Trophoblast cell (in vitro differentiated cells and primary cell): ENCODE measurements at regions not wholly inside any gene's neighbourhood (a gene's known extent, or its start where the extent isn't known, plus 50 kb on each side); places are given as distances from the start of the nearest gene placed in this dataset.

Experiments used
- DNase-seq, 2 donors: peaks; one replicate each; pipeline ENCODE4 v3.0.0-alpha.2; 2016
- H2AFZ ChIP-seq: 2 replicates; pipeline ENCODE4 v1.6.1; 2013; ENCODE audit warnings: low read length, moderate library complexity, mild to moderate bottlenecking; ENCODE audit not compliant: insufficient read depth, poor library complexity
- H2AK5ac ChIP-seq: 2 replicates; pipeline ENCODE4 v1.6.1; 2013; ENCODE audit warnings: mild to moderate bottlenecking, low read length
- H2BK120ac ChIP-seq: 2 replicates; pipeline ENCODE4 v1.6.1; 2013; ENCODE audit warnings: low read length, mild to moderate bottlenecking, moderate library complexity; ENCODE audit not compliant: insufficient read depth, poor library complexity
- H2BK12ac ChIP-seq: 2 replicates; pipeline ENCODE4 v1.6.1; 2013; ENCODE audit warnings: mild to moderate bottlenecking, low read length, moderate library complexity
- H2BK5ac ChIP-seq: 2 replicates; pipeline ENCODE4 v1.6.1; 2013; ENCODE audit warnings: low read length, low read depth, moderate library complexity, mild to moderate bottlenecking; ENCODE audit not compliant: poor library complexity
- H3K14ac ChIP-seq: 2 replicates; pipeline ENCODE4 v1.6.1; 2013; ENCODE audit warnings: mild to moderate bottlenecking, low read length
- H3K18ac ChIP-seq: 2 replicates; pipeline ENCODE4 v1.6.1; 2013; ENCODE audit warnings: mild to moderate bottlenecking, low read length
- H3K23ac ChIP-seq: 2 replicates; pipeline ENCODE4 v1.6.1; 2013; ENCODE audit warnings: low read length
- H3K27ac ChIP-seq: 2 replicates; pipeline ENCODE4 v1.5.1; 2013; ENCODE audit warnings: low read depth, mild to moderate bottlenecking, inconsistent platforms, low read length, moderate library complexity
- H3K27me3 ChIP-seq: 2 replicates; pipeline ENCODE4 v1.6.1; 2013; ENCODE audit warnings: inconsistent platforms, mild to moderate bottlenecking, low read length, moderate library complexity; ENCODE audit not compliant: insufficient read depth
- H3K36me3 ChIP-seq, 2 experiments: 1 replicate in 1 of 2; 2 replicates in 1 of 2; pipeline ENCODE4 v1.6.1; 2013; ENCODE audit warnings: low read length in 2 of 2, mild to moderate bottlenecking in 2 of 2, moderate library complexity in 1 of 2; ENCODE audit not compliant: insufficient read depth in 2 of 2, control insufficient read depth in 1 of 2
- H3K4ac ChIP-seq: 2 replicates; pipeline ENCODE4 v1.6.1; 2013; ENCODE audit warnings: low read depth, mild to moderate bottlenecking, low read length, moderate library complexity
- H3K4me1 ChIP-seq, 2 experiments: 1 replicate in 1 of 2; 2 replicates in 1 of 2; pipeline ENCODE4 v1.6.1; 2013; ENCODE audit warnings: low read length in 2 of 2, mild to moderate bottlenecking in 2 of 2, moderate library complexity in 1 of 2; ENCODE audit not compliant: insufficient read depth in 2 of 2, control insufficient read depth in 1 of 2
- H3K4me2 ChIP-seq: 2 replicates; pipeline ENCODE4 v1.6.1; 2013; ENCODE audit warnings: inconsistent platforms, mild to moderate bottlenecking, low read length, moderate library complexity
- H3K4me3 ChIP-seq: 2 replicates; pipeline ENCODE4 v1.5.1; 2013; ENCODE audit warnings: mild to moderate bottlenecking, low read depth, low read length, inconsistent platforms
- H3K79me1 ChIP-seq: one replicate; pipeline ENCODE4 v1.6.1; 2013; ENCODE audit warnings: low read length
- H3K79me2 ChIP-seq: 2 replicates; pipeline ENCODE4 v1.6.1; 2013; ENCODE audit warnings: low read length, mild to moderate bottlenecking; ENCODE audit not compliant: control insufficient read depth, insufficient read depth, poor library complexity
- H3K9ac ChIP-seq: 2 replicates; pipeline ENCODE4 v1.6.1; 2013; ENCODE audit warnings: mild to moderate bottlenecking, low read length
- H3K9me3 ChIP-seq: 2 replicates; pipeline ENCODE4 v1.6.1; 2013; ENCODE audit warnings: low read depth, mild to moderate bottlenecking, control low read depth, inconsistent platforms, low read length; ENCODE audit not compliant: insufficient read depth
- H4K12ac ChIP-seq: 2 replicates; pipeline ENCODE4 v1.6.1; 2013; ENCODE audit warnings: low read depth, mild to moderate bottlenecking, low read length, moderate library complexity
- H4K8ac ChIP-seq: 2 replicates; pipeline ENCODE4 v1.6.1; 2013; ENCODE audit warnings: low read depth, mild to moderate bottlenecking, low read length, moderate library complexity
- H4K91ac ChIP-seq: one replicate; pipeline ENCODE4 v1.6.1; 2013; ENCODE audit warnings: low read depth, mild to moderate bottlenecking, low read length, moderate library complexity
- WGBS: extraction: QIAGEN DNeasy Blood & Tissue Kit; methylation state at CpG from one replicate; pipeline ENCODE4 v1.1.7; 2013; ENCODE audit warnings: missing lambda C conversion rate; ENCODE audit not compliant: insufficient read length, insufficient coverage; ENCODE audit errors: extremely low coverage; 5-methylcytosine and 5-hydroxymethylcytosine counted together

- Histone ChIP-seq H3K14ac (no peak overlapping the region), H2BK12ac (no peak overlapping the region), H4K8ac (no peak overlapping the region), H2AK5ac (no peak overlapping the region), H3K4me3 (no peak overlapping the region), H3K79me2 (no peaks in the 10 kb centered on the region), H3K36me3 (no peaks in the 10 kb centered on the region), H4K91ac (no peak overlapping the region), H3K27ac (no peak overlapping the region), H3K27me3 (no peaks in the 10 kb centered on the region), H2BK120ac (no peak overlapping the region), H3K9me3 (peaks cover 8% of the 10 kb centered on the region), H4K12ac (no peak overlapping the region), H2BK5ac (no peak overlapping the region), H2AFZ (no peak overlapping the region), H3K18ac (no peak overlapping the region), H3K23ac (no peak overlapping the region), H3K4ac (no peak overlapping the region), H3K79me1 (no peaks in the 10 kb centered on the region), H3K9ac (no peak overlapping the region), H3K4me1 (no peaks in the 10 kb centered on the region), H3K4me2 (no peak overlapping the region)
- no peak for DNase-seq
Measured at GRCh38 chr13:83825676-83826075, 56.6 kb downstream of the SLITRK1 start.

- Histone ChIP-seq H2BK120ac (no peak overlapping the region), H3K79me2 (no peaks in the 10 kb centered on the region), H3K4me3 (no peak overlapping the region), H3K9me3 (peaks cover 8% of the 10 kb centered on the region), H3K27ac (no peak overlapping the region), H3K4me1 (no peaks in the 10 kb centered on the region), H4K12ac (no peak overlapping the region), H2AK5ac (no peak overlapping the region), H3K4ac (no peak overlapping the region), H3K14ac (no peak overlapping the region), H2BK5ac (no peak overlapping the region), H4K91ac (no peak overlapping the region), H4K8ac (no peak overlapping the region), H3K23ac (no peak overlapping the region), H3K18ac (no peak overlapping the region), H3K27me3 (no peaks in the 10 kb centered on the region), H2BK12ac (no peak overlapping the region), H3K36me3 (no peaks in the 10 kb centered on the region), H3K4me2 (no peak overlapping the region), H3K9ac (no peak overlapping the region), H2AFZ (no peak overlapping the region), H3K79me1 (no peaks in the 10 kb centered on the region)
- no CpG with 5 or more reads among the region's 8 CpGs for WGBS
- no peak for DNase-seq
Measured at GRCh38 chr13:83824560-83824959, 57.7 kb downstream of the SLITRK1 start.

GRCh38 chr13:83824120-83824519 lies 58.2 kb downstream of the SLITRK1 start:
- Histone ChIP-seq H4K91ac (no peak overlapping the region), H3K4me2 (no peak overlapping the region), H3K36me3 (no peaks in the 10 kb centered on the region), H3K23ac (no peak overlapping the region), H3K79me2 (no peaks in the 10 kb centered on the region), H3K27ac (no peak overlapping the region), H3K9ac (no peak overlapping the region), H2AK5ac (no peak overlapping the region), H4K12ac (no peak overlapping the region), H2BK12ac (no peak overlapping the region), H3K27me3 (no peaks in the 10 kb centered on the region), H2AFZ (no peak overlapping the region), H3K18ac (no peak overlapping the region), H3K4me1 (no peaks in the 10 kb centered on the region), H4K8ac (no peak overlapping the region), H3K14ac (no peak overlapping the region), H3K79me1 (no peaks in the 10 kb centered on the region), H3K4me3 (no peak overlapping the region), H2BK120ac (no peak overlapping the region), H3K9me3 (peaks cover 8% of the 10 kb centered on the region), H2BK5ac (no peak overlapping the region), H3K4ac (no peak overlapping the region)
- DNase-seq = no peak

- Histone ChIP-seq H3K4me1 (no peaks in the 10 kb centered on the region), H4K12ac (no peak overlapping the region), H3K27ac (no peak overlapping the region), H2BK5ac (no peak overlapping the region), H2AK5ac (no peak overlapping the region), H3K79me2 (no peaks in the 10 kb centered on the region), H2BK120ac (no peak overlapping the region), H4K8ac (no peak overlapping the region), H3K23ac (no peak overlapping the region), H3K4me2 (no peak overlapping the region), H3K4me3 (no peak overlapping the region), H3K9me3 (peaks cover 8% of the 10 kb centered on the region), H3K27me3 (no peaks in the 10 kb centered on the region), H3K36me3 (no peaks in the 10 kb centered on the region), H3K9ac (no peak overlapping the region), H3K18ac (no peak overlapping the region), H2AFZ (no peak overlapping the region), H3K79me1 (no peaks in the 10 kb centered on the region), H2BK12ac (no peak overlapping the region), H3K14ac (no peak overlapping the region), H4K91ac (no peak overlapping the region), H3K4ac (no peak overlapping the region)
- WGBS = no CpG with 5 or more reads among the region's 2 CpGs
- no peak for DNase-seq
Measured at GRCh38 chr13:83819611-83820010, 62.7 kb downstream of the SLITRK1 start.

DNA sequence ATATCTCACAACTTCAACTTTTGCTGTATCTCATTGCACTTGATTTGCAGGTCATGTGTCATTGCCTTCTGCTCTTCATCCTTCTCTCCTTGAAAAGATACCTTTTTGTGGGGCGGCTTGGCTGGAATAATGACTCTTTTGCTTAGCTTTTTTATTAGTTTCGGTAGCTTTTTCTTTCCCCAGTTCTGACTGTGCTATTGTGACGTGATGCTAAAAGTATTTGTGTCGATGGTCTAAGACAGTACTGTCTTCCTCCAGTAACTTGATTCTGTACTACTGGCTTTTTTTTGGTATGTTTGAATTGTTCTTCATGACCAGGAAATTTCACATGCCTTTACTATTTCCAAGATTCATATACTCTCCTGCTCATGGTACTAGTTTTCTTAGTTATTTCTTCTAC lies 63.1 kb downstream of the SLITRK1 start:
- no peak overlapping the region for H3K4ac ChIP-seq
- no peak overlapping the region for H3K4me3 ChIP-seq
- no peak overlapping the region for H3K9ac ChIP-seq
- no peak overlapping the region for H3K14ac ChIP-seq
- H2BK120ac ChIP-seq = no peak overlapping the region
- WGBS = no CpG with 5 or more reads among the region's 4 CpGs
- no peak overlapping the region for H3K27ac ChIP-seq
- H3K79me1 ChIP-seq = no peaks in the 10 kb centered on the region
- H3K36me3 ChIP-seq = no peaks in the 10 kb centered on the region
- no peak overlapping the region for H3K18ac ChIP-seq
- DNase-seq = no peak
- H3K4me1 ChIP-seq = no peaks in the 10 kb centered on the region
- H2AK5ac ChIP-seq = no peak overlapping the region
- H4K8ac ChIP-seq = no peak overlapping the region
- H2BK5ac ChIP-seq = no peak overlapping the region
- peaks cover 6% of the 10 kb centered on the region for H3K9me3 ChIP-seq
- H2BK12ac ChIP-seq = no peak overlapping the region
- H4K91ac ChIP-seq = no peak overlapping the region
- H3K4me2 ChIP-seq = no peak overlapping the region
- no peak overlapping the region for H2AFZ ChIP-seq
- H3K79me2 ChIP-seq = no peaks in the 10 kb centered on the region
- no peak overlapping the region for H3K23ac ChIP-seq
- no peak overlapping the region for H4K12ac ChIP-seq
- no peaks in the 10 kb centered on the region for H3K27me3 ChIP-seq
